Type B pancreatic cell (in vitro differentiated cells): ENCODE measurements at regions not wholly inside any gene's neighbourhood (a gene's known extent, or its start where the extent isn't known, plus 50 kb on each side); places are given as distances from the start of the nearest gene placed in this dataset.

Experiments
- DNase-seq: peaks from one replicate; pipeline ENCODE4 v3.0.0; 2021; ENCODE audit warnings: mixed read lengths; ENCODE audit not compliant: unreplicated experiment; ENCODE audit errors: extremely low spot score
- H3K27ac Mint-ChIP-seq: 2 replicates; pipeline ENCODE4 v1.8.0; 2021; ENCODE audit warnings: mild to moderate bottlenecking, mixed read lengths
- H3K27me3 Mint-ChIP-seq: 2 replicates; pipeline ENCODE4 v1.8.0; 2021; ENCODE audit warnings: mixed read lengths
- H3K36me3 Mint-ChIP-seq: 2 replicates; pipeline ENCODE4 v1.8.0; 2021; ENCODE audit warnings: mixed read lengths
- H3K4me1 Mint-ChIP-seq: one replicate; pipeline ENCODE4 v1.8.0; 2021; ENCODE audit warnings: mixed read lengths; ENCODE audit not compliant: unreplicated experiment
- H3K4me3 Mint-ChIP-seq: 2 replicates; pipeline ENCODE4 v1.8.0; 2021; ENCODE audit warnings: mild to moderate bottlenecking, mixed read lengths
- H3K9me3 Mint-ChIP-seq: 2 replicates; pipeline ENCODE4 v1.8.0; 2021; ENCODE audit warnings: mixed read lengths
- CTCF ChIP-seq: fragments of 200-600 bp; sonication (generic); conservative IDR thresholded peaks from 2 replicates; pipeline ENCODE4 v1.5.0; 2021; ENCODE audit warnings: antibody characterized with exemption, mild to moderate bottlenecking

GRCh38 chr11:103644676-103645075 is 391.8 kb upstream of the DDI1 start:
- Mint-ChIP-seq H3K4me3 (no peak overlapping the region), H3K9me3 (no peaks in the 10 kb centered on the region), H3K27ac (no peak overlapping the region), H3K4me1 (no peaks in the 10 kb centered on the region), H3K36me3 (no peaks in the 10 kb centered on the region), H3K27me3 (no peaks in the 10 kb centered on the region)
- no peak for TF ChIP-seq CTCF
- no peak for DNase-seq

- no peak for TF ChIP-seq CTCF
Observed at GRCh38 chr11:103648054-103648453, 388.4 kb upstream of the DDI1 start.

GRCh38 chr11:103648670-103649400 is 387.6 kb upstream of the DDI1 start:
- Mint-ChIP-seq H3K4me3 (no peak overlapping the region), H3K27me3 (no peaks in the 10 kb centered on the region), H3K9me3 (peaks cover 17% of the 10 kb centered on the region), H3K27ac (peak overlapping the region; percentile 16), H3K36me3 (peaks cover 4% of the 10 kb centered on the region), H3K4me1 (no peaks in the 10 kb centered on the region)
- TF ChIP-seq CTCF, result no peak
- DNase-seq, result no peak

More at GRCh38 chr11:103648054-103648453, 388.4 kb upstream of the DDI1 start:
- no peak for DNase-seq
- Mint-ChIP-seq H3K4me3 (no peak overlapping the region), H3K36me3 (peaks cover 4% of the 10 kb centered on the region), H3K27me3 (no peaks in the 10 kb centered on the region), H3K9me3 (peaks cover 17% of the 10 kb centered on the region), H3K27ac (no peak overlapping the region), H3K4me1 (no peaks in the 10 kb centered on the region)

GRCh38 chr11:103649401-103649895 is 387.0 kb upstream of the DDI1 start:
- no peak for DNase-seq
- peaks cover 17% of the 10 kb centered on the region for H3K9me3 Mint-ChIP-seq
- no peaks in the 10 kb centered on the region for H3K4me1 Mint-ChIP-seq
- peaks cover 4% of the 10 kb centered on the region for H3K36me3 Mint-ChIP-seq
- H3K4me3 Mint-ChIP-seq, result no peak overlapping the region
- no peak for TF ChIP-seq CTCF
- H3K27me3 Mint-ChIP-seq, result no peaks in the 10 kb centered on the region
- no peak overlapping the region for H3K27ac Mint-ChIP-seq

GRCh38 chr11:103650330-103650729 is 386.1 kb upstream of the DDI1 start:
- no peak for TF ChIP-seq CTCF
- Mint-ChIP-seq H3K4me3 (no peak overlapping the region), H3K36me3 (peaks cover 4% of the 10 kb centered on the region), H3K9me3 (peaks cover 17% of the 10 kb centered on the region), H3K27ac (no peak overlapping the region), H3K4me1 (no peaks in the 10 kb centered on the region), H3K27me3 (no peaks in the 10 kb centered on the region)
- DNase-seq, result no peak
